WTC11 (cell line): ENCODE measurements at regions not wholly inside any gene's neighbourhood (a gene's known extent, or its start where the extent isn't known, plus 50 kb on each side); places are given as distances from the start of the nearest gene placed in this dataset.

Experiments
- CTCF ChIP-seq: fragments of 200-600 bp; IDR thresholded peaks from 2 replicates; pipeline ENCODE4 v1.8.0; 2022; ENCODE audit warnings: antibody characterized with exemption
- MAX ChIP-seq: sonication (generic); formaldehyde crosslinking; IDR thresholded peaks from 2 replicates; pipeline ENCODE4 v1.8.0; 2022; ENCODE audit warnings: mild to moderate bottlenecking, missing genetic modification reagents
- NR2C2 ChIP-seq: sonication (generic); formaldehyde crosslinking; IDR thresholded peaks from 2 replicates; pipeline ENCODE4 v1.8.0; 2022; ENCODE audit warnings: mild to moderate bottlenecking, missing genetic modification reagents
- RELA ChIP-seq: sonication (generic); formaldehyde crosslinking; IDR thresholded peaks from 2 replicates; pipeline ENCODE4 v1.8.1; 2022; ENCODE audit warnings: missing genetic modification reagents, mild to moderate bottlenecking, borderline replicate concordance
- ZNF138 ChIP-seq: sonication (generic); formaldehyde crosslinking; conservative IDR thresholded peaks from 2 replicates; pipeline ENCODE4 v1.8.1; 2022; ENCODE audit warnings: mild to moderate bottlenecking, moderate library complexity, missing genetic modification reagents
- ZNF512 ChIP-seq: sonication (generic); formaldehyde crosslinking; IDR thresholded peaks from 2 replicates; pipeline ENCODE4 v1.8.1; 2022; ENCODE audit warnings: missing genetic modification reagents, borderline replicate concordance

GRCh38 chr5:28808967-28809810, 1770.8 kb upstream of the CDH9 start:
- TF ChIP-seq MAX (no peak), RELA (CRISPR knock-in tag) (no peak), ZNF512 (CRISPR knock-in tag) (no peak), ZNF138 (CRISPR knock-in tag) (no peak), CTCF (no peak), NR2C2 (no peak)
